GM13977 (cell line): ENCODE measurements at regions not wholly inside any gene's neighbourhood (a gene's known extent, or its start where the extent isn't known, plus 50 kb on each side); places are given as distances from the start of the nearest gene placed in this dataset.

ENCODE experiments used
- DNase-seq: peaks from one replicate; pipeline ENCODE4 v3.0.0; 2012; ENCODE audit warnings: low spot score
- in situ Hi-C: fragments of 300-500 bp; cut with MboI; formaldehyde crosslinking; loops from one replicate; pipeline ENCODE4 v1.12.0; 2022; ENCODE audit warnings: low sequenced_read_pairs, low pct_unique_long_range_greater_than_20kb, mixed read lengths, inconsistent platforms; ENCODE audit not compliant: unreplicated experiment
- TF ChIP-seq, protein P1 (sequence below): IDR thresholded peaks from 2 replicates; pipeline ENCODE4 v1.5.1; 2012; ENCODE audit warnings: mild to moderate bottlenecking, control low read depth; ENCODE audit not compliant: insufficient read depth; ENCODE audit errors: extremely low read depth, missing control alignments

GRCh38 chr5:67474597-67475238, 278.1 kb upstream of the CD180 start:
- no peak for DNase-seq
- TF ChIP-seq, protein P1, sequence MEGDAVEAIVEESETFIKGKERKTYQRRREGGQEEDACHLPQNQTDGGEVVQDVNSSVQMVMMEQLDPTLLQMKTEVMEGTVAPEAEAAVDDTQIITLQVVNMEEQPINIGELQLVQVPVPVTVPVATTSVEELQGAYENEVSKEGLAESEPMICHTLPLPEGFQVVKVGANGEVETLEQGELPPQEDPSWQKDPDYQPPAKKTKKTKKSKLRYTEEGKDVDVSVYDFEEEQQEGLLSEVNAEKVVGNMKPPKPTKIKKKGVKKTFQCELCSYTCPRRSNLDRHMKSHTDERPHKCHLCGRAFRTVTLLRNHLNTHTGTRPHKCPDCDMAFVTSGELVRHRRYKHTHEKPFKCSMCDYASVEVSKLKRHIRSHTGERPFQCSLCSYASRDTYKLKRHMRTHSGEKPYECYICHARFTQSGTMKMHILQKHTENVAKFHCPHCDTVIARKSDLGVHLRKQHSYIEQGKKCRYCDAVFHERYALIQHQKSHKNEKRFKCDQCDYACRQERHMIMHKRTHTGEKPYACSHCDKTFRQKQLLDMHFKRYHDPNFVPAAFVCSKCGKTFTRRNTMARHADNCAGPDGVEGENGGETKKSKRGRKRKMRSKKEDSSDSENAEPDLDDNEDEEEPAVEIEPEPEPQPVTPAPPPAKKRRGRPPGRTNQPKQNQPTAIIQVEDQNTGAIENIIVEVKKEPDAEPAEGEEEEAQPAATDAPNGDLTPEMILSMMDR: no peak
- in situ Hi-C loops: no loop called here

- TF ChIP-seq, protein P1: no peak
- DNase-seq: no peak
- in situ Hi-C loops: no loop called here
These were observed 270.5 kb upstream of the CD180 start for GRCh38 chr5:67467110-67467509.

DNA sequence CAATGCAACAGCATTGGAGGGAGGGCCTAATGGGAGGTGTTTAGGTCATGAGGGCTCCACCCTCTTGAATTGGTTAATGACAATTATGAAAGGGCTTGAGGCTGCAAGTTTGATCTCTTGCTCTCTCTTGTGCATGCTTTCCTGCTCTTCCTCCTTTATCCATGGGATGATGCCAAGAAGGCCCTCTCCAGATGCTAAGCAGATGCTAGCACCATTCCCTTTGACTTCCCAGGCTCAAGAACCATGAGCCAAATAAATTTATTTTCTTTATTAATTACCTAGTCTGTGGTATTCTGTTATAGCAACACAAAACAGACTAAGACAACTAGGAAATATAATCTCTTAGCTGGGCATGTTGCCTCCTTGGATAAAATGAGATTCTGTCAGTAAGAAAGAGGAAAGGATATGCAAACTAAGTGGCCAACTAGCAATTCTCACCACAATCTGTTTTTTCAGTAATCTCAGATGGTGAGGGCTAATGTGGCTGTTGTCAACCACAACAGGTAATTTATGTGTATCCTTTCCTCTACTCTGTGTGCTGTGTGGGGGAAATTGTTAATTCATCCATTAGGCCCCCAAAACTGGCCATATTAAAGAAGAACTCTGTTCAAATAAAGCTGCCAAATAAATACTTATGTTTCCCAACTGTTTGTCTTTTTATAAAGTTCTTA, 269.1 kb upstream of the CD180 start:
- TF ChIP-seq, protein P1: no peak
- DNase-seq: no peak
- in situ Hi-C loops: no loop called here

- no peak for DNase-seq
- TF ChIP-seq, protein P1: no peak
- in situ Hi-C loops: no loop called here
These were observed 265.5 kb upstream of the CD180 start for GRCh38 chr5:67462147-67462546.

DNA sequence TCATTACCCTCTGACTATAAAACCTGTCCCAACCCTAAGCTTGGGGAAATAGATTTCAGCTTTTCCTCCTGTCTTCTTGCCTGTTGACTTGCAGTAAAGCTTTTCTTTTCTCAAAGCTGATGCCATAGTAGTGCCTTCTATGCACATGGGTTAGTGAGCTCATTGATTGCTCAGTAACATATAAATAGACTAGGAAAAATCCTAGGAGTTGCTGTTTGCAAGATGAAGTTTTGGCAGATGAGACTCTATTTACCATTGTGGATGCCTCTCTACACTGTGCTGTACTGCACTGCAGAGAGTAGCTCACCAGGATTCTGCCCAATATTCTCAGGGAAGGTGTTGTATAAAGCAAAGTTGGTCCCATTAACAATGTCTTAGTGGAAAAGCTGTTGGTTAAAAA, 262.7 kb upstream of the CD180 start:
- DNase-seq: no peak
- in situ Hi-C loops: no loop called here

DNA sequence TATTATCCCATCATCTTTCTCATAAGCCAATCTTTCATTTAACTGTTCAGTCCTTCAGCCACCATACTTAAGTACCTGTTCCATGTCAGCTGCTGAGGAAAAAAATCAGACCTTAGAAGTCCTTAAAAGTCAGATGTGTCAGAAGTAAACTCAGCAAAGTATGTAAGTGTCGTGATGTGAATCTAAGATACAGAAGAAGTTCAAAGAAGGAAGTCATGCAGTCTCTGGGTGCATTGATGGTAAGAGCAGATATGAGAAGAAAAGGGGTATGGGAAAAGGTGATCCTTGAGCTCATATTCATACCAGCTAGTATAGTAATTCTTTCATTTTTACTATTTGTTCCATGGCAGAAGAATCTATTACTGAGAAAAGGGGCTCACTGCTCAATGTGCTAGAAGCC, 259.4 kb upstream of the CD180 start:
- in situ Hi-C loops: no loop called here
- no peak for DNase-seq
- TF ChIP-seq, protein P1: no peak

More for the DNA sequence above, 262.7 kb upstream of the CD180 start:
- TF ChIP-seq, protein P1: no peak
